CD4-positive, CD25-positive, alpha-beta regulatory T cell (primary cell): ENCODE measurements at regions not wholly inside any gene's neighbourhood (a gene's known extent, or its start where the extent isn't known, plus 50 kb on each side); places are given as distances from the start of the nearest gene placed in this dataset.

ENCODE experiments used
- ATAC-seq, 2 donors: fragments of 150-1000 bp; cut with Tn5 transposase; one replicate each; pipeline ENCODE4 v1.10.0; 2021; ENCODE audit warnings: low read depth in 2 of 2, moderate number of reproducible peaks in 2 of 2, moderate library complexity in 1 of 2
- DNase-seq, 3 donors: peaks; one replicate each; pipeline versions ENCODE4 v3.0.0 to v3.0.0-alpha.2; 2012 to 2022; ENCODE audit warnings: mixed read lengths in 1 of 3
- H3K27ac ChIP-seq: one replicate; pipeline ENCODE4 v1.7.0; 2013; ENCODE audit warnings: mild to moderate bottlenecking, low read length; ENCODE audit not compliant: insufficient read depth, poor library complexity, severe bottlenecking
- H3K27me3 ChIP-seq: one replicate; pipeline ENCODE4 v1.7.0; 2013; ENCODE audit warnings: low read length; ENCODE audit not compliant: control insufficient read depth, insufficient read depth
- H3K36me3 ChIP-seq: one replicate; pipeline ENCODE4 v1.7.0; 2013; ENCODE audit warnings: mild to moderate bottlenecking, low read length, moderate library complexity; ENCODE audit not compliant: control insufficient read depth, insufficient read depth
- H3K4me1 ChIP-seq: 2 replicates; pipeline ENCODE4 v1.7.0; 2013; ENCODE audit warnings: mild to moderate bottlenecking, low read length; ENCODE audit not compliant: insufficient read depth, control insufficient read depth, poor library complexity, severe bottlenecking
- H3K4me3 ChIP-seq: one replicate; pipeline ENCODE4 v1.7.0; 2013; ENCODE audit warnings: low read depth, mild to moderate bottlenecking, low read length, moderate library complexity
- H3K9me3 ChIP-seq, 2 experiments: 1 replicate in 1 of 2; 2 replicates in 1 of 2; pipeline ENCODE4 v1.7.0; 2013; ENCODE audit warnings: low read length in 2 of 2, mild to moderate bottlenecking in 1 of 2, moderate library complexity in 1 of 2; ENCODE audit not compliant: control insufficient read depth in 2 of 2
- H3K27ac Mint-ChIP-seq, 3 donors: one replicate each; pipeline ENCODE4 v1.8.0; 2020 to 2022; ENCODE audit warnings: mild to moderate bottlenecking in 3 of 3, mixed read lengths in 3 of 3, moderate library complexity in 2 of 3
- H3K27me3 Mint-ChIP-seq: one replicate; pipeline ENCODE4 v1.8.0; 2022; ENCODE audit warnings: mild to moderate bottlenecking, mixed read lengths
- H3K36me3 Mint-ChIP-seq: one replicate; pipeline ENCODE4 v1.8.0; 2020; ENCODE audit warnings: mixed read lengths
- H3K4me1 Mint-ChIP-seq, 4 donors: one replicate each; pipeline ENCODE4 v1.8.0; 2020 to 2022; ENCODE audit warnings: mixed read lengths in 4 of 4, mild to moderate bottlenecking in 1 of 4
- H3K4me3 Mint-ChIP-seq, 4 donors: one replicate each; pipeline ENCODE4 v1.8.0; 2020 to 2022; ENCODE audit warnings: mild to moderate bottlenecking in 4 of 4, mixed read lengths in 4 of 4, moderate library complexity in 3 of 4
- H3K9me3 Mint-ChIP-seq, 7 donors: one replicate each; pipeline ENCODE4 v1.8.0; 2020 to 2022; ENCODE audit warnings: mixed read lengths in 7 of 7, mild to moderate bottlenecking in 3 of 7, moderate library complexity in 2 of 7

GRCh38 chr14:61102549-61103466 lies 121.8 kb downstream of the SLC38A6 start:
- H3K27ac Mint-ChIP-seq, result no peak overlapping the region
- no peak for ATAC-seq
- no peaks in the 10 kb centered on the region for H3K27me3 ChIP-seq
- H3K27ac ChIP-seq, result no peak overlapping the region
- H3K36me3 Mint-ChIP-seq, result peaks cover 17% of the 10 kb centered on the region
- DNase-seq, result no peak
- H3K4me1 ChIP-seq, result no peaks in the 10 kb centered on the region
- no peaks in the 10 kb centered on the region for H3K9me3 ChIP-seq
- H3K4me3 Mint-ChIP-seq, result no peak overlapping the region
- no peaks in the 10 kb centered on the region for H3K36me3 ChIP-seq
- peaks cover 0 to 8% (median 5%) of the 10 kb centered on the region in 7 donors for H3K9me3 Mint-ChIP-seq
- no peaks in the 10 kb centered on the region for H3K27me3 Mint-ChIP-seq
- H3K4me1 Mint-ChIP-seq, result no peaks in the 10 kb centered on the region
- no peak overlapping the region for H3K4me3 ChIP-seq
